ENCODE measurements at regions not wholly inside any gene's neighbourhood (a gene's known extent, or its start where the extent isn't known, plus 50 kb on each side); places are given as distances from the start of the nearest gene placed in this dataset.

- no peak for DNase-seq
These were observed 97.3 kb downstream of the HAPSTR1 start for GRCh38 chr16:9188721-9189120.

GRCh38 chr16:9191274-9191850 is 99.9 kb downstream of the HAPSTR1 start:
- no peak for DNase-seq

- no peak for DNase-seq
These were observed 101.3 kb downstream of the HAPSTR1 start for GRCh38 chr16:9192746-9193145.

GRCh38 chr16:9195287-9195686 is 103.8 kb downstream of the HAPSTR1 start:
- DNase-seq, result no peak

- DNase-seq, result no peak
These were observed 106.7 kb downstream of the HAPSTR1 start for GRCh38 chr16:9197957-9198661.

GRCh38 chr16:9199311-9199710 is 107.9 kb downstream of the HAPSTR1 start:
- no peak for DNase-seq

- no peak for DNase-seq
These were observed 108.3 kb downstream of the HAPSTR1 start for GRCh38 chr16:9199751-9200150.

GRCh38 chr16:9203956-9204355 is 112.5 kb downstream of the HAPSTR1 start:
- DNase-seq, result no peak

GRCh38 chr16:9205661-9206060 is 114.2 kb downstream of the HAPSTR1 start:
- DNase-seq, result no peak

- DNase-seq, result no peak
These were observed 114.7 kb downstream of the HAPSTR1 start for GRCh38 chr16:9206156-9206555.

GRCh38 chr16:9212621-9213020 is 121.2 kb downstream of the HAPSTR1 start:
- DNase-seq, result no peak

GRCh38 chr16:9219813-9220212 is 128.4 kb downstream of the HAPSTR1 start:
- DNase-seq, result no peak

- no peak for DNase-seq
These were observed 134.3 kb downstream of the HAPSTR1 start for GRCh38 chr16:9225527-9226316.

- no peak for DNase-seq
These were observed 135.5 kb downstream of the HAPSTR1 start for GRCh38 chr16:9226924-9227323.

- DNase-seq, result no peak
These were observed 139.6 kb downstream of the HAPSTR1 start for GRCh38 chr16:9231039-9231438.

GRCh38 chr16:9232102-9232770 is 140.8 kb downstream of the HAPSTR1 start:
- DNase-seq, result no peak

- DNase-seq, result no peak
These were observed 144.4 kb downstream of the HAPSTR1 start for GRCh38 chr16:9235867-9236266.

GRCh38 chr16:9236319-9236718 is 144.9 kb downstream of the HAPSTR1 start:
- no peak for DNase-seq

GRCh38 chr16:9238346-9238745 is 146.9 kb downstream of the HAPSTR1 start:
- no peak for DNase-seq

- DNase-seq, result no peak
These were observed 149.7 kb downstream of the HAPSTR1 start for GRCh38 chr16:9241177-9241576.

- DNase-seq, result no peak
These were observed 156.7 kb downstream of the HAPSTR1 start for GRCh38 chr16:9248162-9248561.

GRCh38 chr16:9249534-9249933 is 158.1 kb downstream of the HAPSTR1 start:
- DNase-seq, result no peak

- no peak for DNase-seq
These were observed 159.6 kb downstream of the HAPSTR1 start for GRCh38 chr16:9251026-9251425.

- DNase-seq, result no peak
These were observed 163.4 kb downstream of the HAPSTR1 start for GRCh38 chr16:9254863-9255262.
